OCI-LY7 (cell line): ENCODE measurements at regions not wholly inside any gene's neighbourhood (a gene's known extent, or its start where the extent isn't known, plus 50 kb on each side); places are given as distances from the start of the nearest gene placed in this dataset.

ENCODE experiments used
- CTCF ChIP-seq: fragments of 200-600 bp; sonication (generic); conservative IDR thresholded peaks from 2 replicates; pipeline ENCODE4 v1.5.1; 2014; ENCODE audit warnings: mild to moderate bottlenecking, antibody characterized with exemption, low read length, moderate library complexity, mixed read lengths
- EZH2phosphoT487 ChIP-seq: fragments of 200-600 bp; sonication (generic); IDR thresholded peaks from 2 replicates; pipeline ENCODE4 v1.6.1; 2018; ENCODE audit warnings: low read depth, borderline replicate concordance, mild to moderate bottlenecking, mixed run types, antibody characterized with exemption, low read length, moderate library complexity, mixed read lengths

GRCh38 chr20:41996951-41997350 lies 378.8 kb upstream of the CHD6 start:
- TF ChIP-seq CTCF (no peak), EZH2phosphoT487 (no peak)
